GM21529 (cell line): ENCODE measurements at regions not wholly inside any gene's neighbourhood (a gene's known extent, or its start where the extent isn't known, plus 50 kb on each side); places are given as distances from the start of the nearest gene placed in this dataset.
"Not testable (repeated sequence)": the region's sequence is repeated elsewhere in the genome, so short reads cannot be mapped to it uniquely, and the experiment has no call there.

Source experiments
- ATAC-seq: cut with Tn5 transposase; IDR thresholded peaks from one replicate; pipeline ENCODE4 v1.9.1; 2021; ENCODE audit not compliant: unreplicated experiment

DNA sequence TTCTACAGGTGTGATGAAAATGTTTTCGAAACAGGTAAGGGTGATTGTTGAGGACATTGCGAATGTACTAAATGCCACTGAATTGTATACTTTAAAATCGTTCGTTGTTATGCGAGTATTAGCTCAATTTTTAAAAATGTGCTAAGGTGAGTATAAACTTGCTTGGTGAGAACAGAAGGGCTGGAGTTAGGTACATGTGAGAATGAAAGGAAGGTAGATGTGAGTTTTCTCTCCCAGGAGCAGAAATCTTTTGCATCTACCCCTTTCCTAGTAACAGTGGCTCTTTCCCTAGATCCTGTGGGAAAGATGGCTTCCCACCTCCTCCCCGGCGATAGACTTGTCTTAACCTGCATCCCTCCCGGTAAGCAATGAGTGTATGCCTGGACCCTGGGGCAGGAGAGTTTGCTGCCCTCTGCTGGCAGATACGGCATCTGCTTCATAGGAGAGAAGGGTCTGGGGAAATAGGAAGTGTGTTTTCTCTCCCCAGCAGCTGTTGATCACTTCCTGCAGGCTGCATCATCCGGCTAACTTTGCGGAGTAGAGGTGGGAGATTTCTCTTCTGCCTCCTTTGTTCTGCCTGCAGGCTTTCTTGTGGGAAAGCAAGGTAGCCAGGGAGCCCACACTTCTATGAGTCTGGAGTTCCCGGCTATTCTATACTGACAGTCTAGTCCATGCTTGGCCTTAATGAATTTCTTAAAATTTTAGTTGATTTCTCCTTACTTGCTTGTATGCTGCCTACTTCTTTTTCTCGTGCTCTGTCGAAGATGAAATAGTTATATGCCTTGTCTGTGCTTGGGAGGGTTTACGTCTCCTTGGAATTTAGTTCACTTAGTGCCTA is 373.3 kb upstream of the SEMA6A start:
- ATAC-seq, result peak; percentile 100

- ATAC-seq, result not testable (repeated sequence)
Observed at GRCh38 chr5:116945613-116946382, 371.2 kb upstream of the SEMA6A start.

DNA sequence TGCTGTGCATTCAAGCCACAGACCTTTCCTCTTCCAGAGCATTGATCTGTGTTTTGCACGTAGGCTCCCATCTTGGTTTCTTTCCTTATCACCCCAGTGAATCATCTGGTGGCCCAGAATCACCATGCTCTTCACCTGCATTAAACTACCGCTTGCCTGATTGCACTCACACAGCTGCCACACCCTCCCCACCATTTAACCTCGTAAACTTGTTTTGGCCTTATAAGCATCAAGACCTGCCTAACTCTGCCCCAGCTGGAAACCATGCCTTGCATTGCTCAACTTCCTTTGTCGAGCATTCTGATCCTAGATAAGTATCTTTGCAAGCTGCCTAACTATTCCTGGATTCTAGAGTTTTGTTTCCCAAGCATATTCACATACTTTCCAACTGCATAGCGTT is 369.6 kb upstream of the SEMA6A start:
- ATAC-seq, result no peak

DNA sequence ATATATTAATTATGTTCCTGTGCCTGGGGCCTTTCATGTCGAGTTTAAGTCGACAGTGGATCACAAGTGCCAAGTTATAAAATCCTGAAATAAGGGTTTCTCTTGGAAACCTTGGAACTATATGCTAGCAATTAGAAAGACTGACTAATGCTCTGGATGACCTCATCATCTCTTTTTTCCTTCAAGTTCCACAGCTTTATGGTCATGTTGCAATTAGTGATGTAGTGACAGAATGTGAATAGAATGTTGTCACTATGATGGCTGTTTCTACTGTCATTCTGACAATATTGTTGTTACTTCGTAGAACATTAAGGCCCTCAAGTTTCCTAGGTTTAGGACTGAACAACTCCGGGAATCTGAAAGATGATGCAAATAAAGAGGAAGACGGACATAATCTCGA is 368.0 kb upstream of the SEMA6A start:
- ATAC-seq, result no peak

GRCh38 chr5:116939641-116940040 is 365.0 kb upstream of the SEMA6A start:
- no peak for ATAC-seq

GRCh38 chr5:116938488-116938887 is 363.9 kb upstream of the SEMA6A start:
- ATAC-seq, result no peak

- no peak for ATAC-seq
Observed at GRCh38 chr5:116935561-116936162, 361.0 kb upstream of the SEMA6A start.

GRCh38 chr5:116930616-116931015 is 356.0 kb upstream of the SEMA6A start:
- no peak for ATAC-seq

DNA sequence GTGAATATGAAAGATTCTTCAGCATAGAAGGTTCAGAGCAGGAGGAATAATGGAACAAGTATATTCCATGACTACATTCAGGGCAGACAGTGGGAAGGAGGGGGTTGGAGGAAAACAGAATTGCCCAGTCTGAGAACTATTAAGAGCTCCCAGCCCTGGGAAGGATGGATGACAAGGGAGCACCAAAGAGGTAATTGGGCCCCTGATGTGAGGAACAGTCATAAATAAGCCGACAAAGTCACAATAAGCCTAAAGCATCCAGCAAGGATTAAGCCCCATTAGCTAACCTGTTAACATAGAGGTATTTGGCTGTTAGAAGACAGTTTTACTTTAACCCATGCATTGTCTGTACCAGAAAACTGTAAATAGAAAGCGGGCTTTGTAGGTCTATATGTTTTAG is 348.7 kb upstream of the SEMA6A start:
- no peak for ATAC-seq

DNA sequence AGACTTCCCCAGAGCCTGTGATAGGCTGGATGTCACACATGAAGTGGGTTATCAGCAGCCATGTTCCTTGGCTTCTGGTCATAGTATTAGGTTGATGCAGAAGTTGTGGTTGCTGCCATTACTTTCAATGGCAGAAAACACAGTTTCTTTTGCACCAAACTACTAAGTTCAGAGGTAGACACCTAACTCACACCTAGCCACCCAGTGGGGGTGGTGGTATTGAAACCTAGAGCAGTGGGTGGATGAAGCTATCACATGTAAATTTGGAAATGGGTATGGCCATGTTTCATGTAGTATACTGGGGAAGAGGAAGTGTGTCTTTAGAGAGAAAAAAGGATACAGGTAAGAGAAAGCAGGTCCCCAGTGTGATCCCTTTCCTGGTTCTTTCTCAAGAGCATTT is 347.9 kb upstream of the SEMA6A start:
- ATAC-seq, result peak; percentile 89

DNA sequence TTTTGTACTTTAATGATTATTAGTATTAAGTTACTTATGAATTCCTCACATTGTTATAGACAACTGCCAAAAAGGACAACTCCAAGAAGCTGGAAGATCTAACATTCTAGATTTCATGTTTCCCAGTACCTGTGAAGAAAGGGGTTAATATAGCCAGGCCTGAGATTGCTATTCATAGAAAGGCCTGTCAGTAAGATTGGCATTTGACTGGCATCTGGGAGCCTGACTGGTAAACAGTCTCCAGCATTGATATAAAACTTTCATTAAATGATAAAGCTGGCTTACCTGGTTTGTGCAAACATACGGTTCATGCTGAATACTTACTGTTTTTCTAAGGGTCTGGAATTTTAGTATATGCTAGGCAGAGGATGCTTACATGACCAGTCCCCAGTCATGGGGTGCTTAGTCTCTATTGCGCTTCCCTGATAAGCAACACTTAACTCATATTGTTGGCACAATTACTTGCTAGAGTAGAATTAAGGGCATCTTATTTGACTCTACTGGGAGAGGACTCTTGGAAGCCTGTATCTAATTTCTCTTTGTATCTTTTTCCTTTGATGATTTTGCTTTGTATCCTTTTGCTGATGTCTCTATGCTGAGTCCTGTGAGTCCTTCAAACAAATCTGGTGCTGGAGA is 340.4 kb upstream of the SEMA6A start:
- no peak for ATAC-seq

DNA sequence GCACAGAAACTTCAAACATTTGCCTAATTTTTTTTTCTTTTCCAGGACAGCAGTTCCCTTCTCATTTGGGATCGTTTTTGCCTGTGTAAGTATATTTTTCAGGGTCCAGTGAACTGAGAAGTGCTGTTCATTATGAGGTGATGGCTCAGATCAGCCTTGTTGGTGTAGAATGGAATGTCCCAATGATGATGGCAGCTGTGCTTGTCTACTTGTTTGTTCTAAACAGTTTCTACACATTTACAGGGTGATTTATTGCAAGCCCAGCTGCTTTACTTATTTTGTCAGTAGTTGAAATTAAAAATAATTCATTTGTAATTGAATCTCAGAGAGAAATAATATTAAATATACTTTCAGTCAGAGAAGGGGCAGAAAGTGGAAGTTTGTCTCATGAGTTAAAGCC is 337.6 kb upstream of the SEMA6A start:
- ATAC-seq, result no peak

DNA sequence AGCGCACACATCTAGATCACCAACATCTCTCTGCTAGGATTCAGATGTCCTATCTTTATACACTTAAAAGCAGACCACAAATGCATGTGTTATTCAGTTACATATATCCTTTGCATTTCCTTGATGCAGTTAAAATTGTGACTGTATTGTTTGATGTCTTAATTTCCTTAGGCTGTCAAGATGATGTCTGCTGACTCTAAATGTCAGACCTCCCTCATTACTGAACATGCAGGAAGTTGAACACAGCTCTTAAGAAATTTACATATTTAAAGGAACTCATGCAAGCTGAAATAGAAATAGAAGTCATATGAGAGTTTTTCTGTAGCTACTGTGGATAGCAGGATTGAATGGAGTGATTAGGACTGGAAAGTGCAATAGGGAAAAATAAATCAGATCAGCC is 336.5 kb upstream of the SEMA6A start:
- no peak for ATAC-seq

DNA sequence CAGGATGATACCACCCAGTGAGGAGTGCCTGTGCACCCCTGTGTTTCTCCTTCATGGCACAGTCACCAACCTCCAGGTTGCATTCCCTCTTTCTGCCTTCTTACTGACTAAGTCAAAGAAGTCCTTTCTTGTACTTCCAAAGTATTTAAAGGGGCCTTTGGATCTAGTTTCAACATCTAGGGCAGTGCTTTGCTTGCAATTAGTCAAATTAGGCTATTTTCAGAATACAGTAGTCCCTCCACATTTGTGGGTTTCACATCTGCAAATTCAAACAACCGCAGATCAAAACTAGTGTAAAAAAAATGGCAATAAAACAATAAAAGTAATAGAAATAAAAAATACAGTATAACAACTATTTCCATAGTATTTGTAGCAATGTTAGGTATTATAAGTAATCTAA is 333.9 kb upstream of the SEMA6A start:
- ATAC-seq, result peak; percentile 68

DNA sequence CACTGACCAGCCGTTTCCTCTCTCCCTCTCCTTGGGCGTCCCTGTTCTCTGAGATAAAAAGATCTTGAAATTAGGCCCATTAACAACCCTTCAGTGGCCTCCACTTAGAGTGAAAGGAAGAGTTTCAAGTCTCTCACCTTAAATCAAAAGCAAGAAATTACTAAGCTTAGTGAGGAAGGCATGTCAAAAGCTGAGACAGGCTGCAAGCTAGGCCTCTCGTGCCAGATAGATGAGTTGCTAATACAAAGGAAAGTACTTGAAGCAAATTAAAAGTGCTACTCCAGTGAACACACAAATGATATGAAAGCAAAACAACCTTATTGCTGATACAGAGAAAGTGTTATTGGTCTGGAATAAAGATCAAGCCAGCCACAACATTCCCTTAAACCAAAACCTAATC is 331.3 kb upstream of the SEMA6A start:
- ATAC-seq, result peak; percentile 51

DNA sequence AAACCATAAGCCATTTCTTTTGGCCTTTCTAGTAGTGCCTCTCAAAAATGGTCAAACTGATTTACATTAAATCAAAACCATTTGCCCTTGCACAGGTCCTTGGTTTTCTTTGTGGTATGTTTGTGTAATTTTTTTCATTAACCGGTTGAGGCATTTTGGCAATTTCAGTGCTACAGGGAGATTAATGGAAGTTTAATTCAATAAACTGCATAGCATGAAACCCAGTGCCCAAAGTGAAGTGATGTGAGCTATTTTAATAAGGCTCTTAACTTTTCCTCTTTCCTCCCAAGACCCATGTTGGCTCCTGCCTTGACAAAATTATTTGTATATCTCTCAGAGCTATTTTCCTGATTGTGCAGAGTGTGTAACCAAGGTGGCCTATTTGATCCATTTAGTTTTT is 326.2 kb upstream of the SEMA6A start:
- no peak for ATAC-seq

- ATAC-seq, result no peak
Observed at GRCh38 chr5:116898917-116899316, 324.3 kb upstream of the SEMA6A start.

GRCh38 chr5:116897291-116897690 is 322.7 kb upstream of the SEMA6A start:
- ATAC-seq, result no peak

DNA sequence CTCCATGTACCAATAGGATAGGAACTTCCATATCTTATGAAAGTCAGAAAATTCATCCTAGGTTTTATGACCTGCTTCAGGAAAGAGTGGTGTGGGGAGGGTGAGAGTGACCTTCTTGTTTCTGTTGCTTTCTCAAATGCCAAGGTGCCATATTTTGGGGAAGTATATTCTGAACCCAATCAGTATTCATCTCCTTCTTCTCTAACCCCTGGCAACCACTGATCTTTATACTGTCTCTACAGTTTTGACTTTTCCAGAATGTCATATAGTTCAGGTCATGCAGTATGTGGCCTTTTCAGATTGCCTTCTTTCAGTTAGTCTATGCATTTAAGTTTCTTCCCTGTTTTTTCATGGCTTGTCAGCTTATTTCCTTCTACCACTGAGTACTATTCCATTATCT is 321.4 kb upstream of the SEMA6A start:
- no peak for ATAC-seq

DNA sequence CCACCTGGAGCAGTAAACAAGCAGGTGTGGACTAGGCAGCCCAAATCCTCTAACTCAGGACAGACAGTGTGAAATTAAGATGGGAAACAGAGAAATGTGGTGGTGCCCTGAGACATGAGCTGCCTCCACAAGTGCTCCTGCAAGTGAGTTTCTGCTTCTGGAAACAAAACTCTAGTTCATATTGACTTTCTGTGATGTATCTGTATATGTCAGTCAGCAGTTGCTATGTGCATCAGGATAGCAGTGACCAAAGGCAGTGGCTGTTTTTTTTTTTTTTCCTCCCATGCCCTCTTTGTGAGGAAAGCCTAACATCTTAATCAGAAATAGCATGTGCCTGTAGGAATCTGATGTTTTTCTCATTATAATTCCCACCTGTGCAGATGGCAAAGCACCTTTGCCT is 318.4 kb upstream of the SEMA6A start:
- ATAC-seq, result no peak

DNA sequence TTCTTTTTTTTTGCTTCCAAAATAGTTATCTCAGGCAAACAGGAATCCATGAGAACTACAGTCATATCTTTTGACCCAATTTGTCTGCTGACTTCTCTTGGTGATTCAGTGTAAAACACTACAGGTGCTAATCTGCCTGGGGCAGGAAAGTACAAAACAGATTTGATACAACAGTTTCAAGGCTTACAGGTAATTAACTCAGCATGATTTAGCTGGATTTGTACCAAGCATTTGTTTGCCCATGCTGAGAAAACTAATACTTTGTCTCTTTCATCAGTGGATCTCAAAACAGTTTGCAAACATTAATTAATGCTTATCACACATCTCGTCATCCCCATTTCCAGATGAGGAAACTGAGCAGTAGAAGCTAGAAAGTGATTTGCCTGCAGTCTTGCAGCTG is 312.5 kb upstream of the SEMA6A start:
- ATAC-seq, result no peak

DNA sequence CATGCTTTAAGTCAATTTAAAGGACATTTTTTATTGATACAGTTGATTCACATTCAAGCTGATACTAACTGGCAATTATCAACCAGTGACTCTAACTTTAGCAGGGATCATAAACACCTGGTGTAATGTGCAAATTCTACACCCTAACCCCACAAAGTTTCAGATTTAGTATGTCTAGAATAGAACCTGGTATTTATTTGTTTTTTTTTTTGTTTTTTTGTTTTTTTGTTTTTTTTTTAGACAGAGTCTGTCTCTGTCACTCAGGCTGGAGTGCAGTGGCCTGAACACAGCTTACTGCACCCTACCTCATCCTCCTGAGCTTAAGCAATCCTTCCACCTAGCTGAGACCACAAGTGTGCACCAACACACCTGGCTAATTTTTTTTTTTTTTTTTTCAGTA is 311.2 kb upstream of the SEMA6A start:
- ATAC-seq, result peak; percentile 62
